Thyroid gland (tissue), 4 donors: ENCODE measurements at regions not wholly inside any gene's neighbourhood (a gene's known extent, or its start where the extent isn't known, plus 50 kb on each side); places are given as distances from the start of the nearest gene placed in this dataset.

Experiments
- DNase-seq, 2 donors: peaks; one replicate each; pipeline ENCODE4 v3.0.0-alpha.2; 2019
- H3K27ac ChIP-seq, 3 donors: fragments of 200-600 bp; sonication (generic); 1 replicate in 2 of 3; 2 replicates in 1 of 3; pipeline ENCODE4 v1.5.1; 2016 to 2019; ENCODE audit warnings: mild to moderate bottlenecking in 1 of 3, moderate library complexity in 1 of 3
- H3K27me3 ChIP-seq: fragments of 200-600 bp; sonication (generic); one replicate; pipeline ENCODE4 v1.5.1; 2019
- H3K36me3 ChIP-seq, 2 donors: fragments of 200-600 bp; sonication (generic); one replicate each; pipeline ENCODE4 v1.5.1; 2016 to 2019
- H3K4me1 ChIP-seq, 2 donors: fragments of 200-600 bp; sonication (generic); one replicate each; pipeline ENCODE4 v1.5.1; 2017 to 2019
- H3K4me3 ChIP-seq, 3 donors: fragments of 200-600 bp; sonication (generic); replicated peaks in 1 of 3; 1 replicate in 2 of 3; 2 replicates in 1 of 3; pipeline ENCODE4 v1.5.1; 2016; ENCODE audit warnings: mild to moderate bottlenecking in 1 of 3
- H3K9me3 ChIP-seq: fragments of 200-600 bp; sonication (generic); one replicate; pipeline ENCODE4 v1.5.1; 2017
- POLR2A ChIP-seq, 2 donors: fragments of 450-650 bp; IDR thresholded peaks; one replicate each; pipeline ENCODE4 v1.6.1; 2017; ENCODE audit warnings: antibody characterized with exemption in 2 of 2, mild to moderate bottlenecking in 2 of 2, moderate library complexity in 1 of 2
- WGBS, 2 donors: methylation state at CpG; one replicate each; pipeline ENCODE4 v1.1.5; 2017; 5-methylcytosine and 5-hydroxymethylcytosine counted together
- intact Hi-C: fragments of 100-400 bp; cut with DNase I; formaldehyde crosslinking; loops from one replicate; pipeline ENCODE4 v1.15.1; 2023
- TF ChIP-seq, protein P1 (sequence below), 6 experiments: fragments of 200-600 bp in 3 of 6; fragments of 450-650 bp in 3 of 6; sonication (generic) in 3 of 6; IDR thresholded peaks; one replicate each; pipeline ENCODE4 v1.5.1; 2016 to 2019; ENCODE audit warnings: antibody characterized with exemption in 6 of 6, mild to moderate bottlenecking in 2 of 6, inconsistent platforms in 1 of 6, moderate library complexity in 1 of 6

DNA sequence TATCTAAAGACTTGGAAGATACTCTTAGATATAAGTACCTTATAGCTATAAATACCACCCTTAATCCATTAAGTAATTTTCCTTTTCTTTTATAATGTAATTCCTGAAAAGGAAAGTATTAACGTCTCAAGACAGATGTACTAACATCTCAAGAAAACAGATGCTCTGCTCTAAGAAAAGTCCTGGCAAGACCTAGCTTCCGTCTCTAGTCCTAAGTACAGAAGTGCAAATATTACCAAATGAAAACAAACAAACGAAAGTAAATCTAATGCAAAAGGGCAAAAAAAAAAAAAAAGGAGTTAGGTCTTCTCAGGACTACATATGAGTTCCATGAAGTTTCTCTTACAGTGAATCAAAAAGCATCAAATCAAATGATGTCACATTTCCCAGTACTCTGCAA, 106.8 kb upstream of the PDE10A start:
- intact Hi-C loops = no loop called here
- no peaks in the 10 kb centered on the region for H3K27me3 ChIP-seq
- H3K9me3 ChIP-seq = no peaks in the 10 kb centered on the region
- WGBS, 2 donors = 61 to 73% methylated on average over 3 of the region's 3 CpGs
- no peak overlapping the region for H3K4me3 ChIP-seq
- no peak for DNase-seq
- no peak overlapping the region for H3K27ac ChIP-seq
- TF ChIP-seq POLR2A (IDR thresholded peaks at IDR 0.05) = no peak
- TF ChIP-seq, protein P1, sequence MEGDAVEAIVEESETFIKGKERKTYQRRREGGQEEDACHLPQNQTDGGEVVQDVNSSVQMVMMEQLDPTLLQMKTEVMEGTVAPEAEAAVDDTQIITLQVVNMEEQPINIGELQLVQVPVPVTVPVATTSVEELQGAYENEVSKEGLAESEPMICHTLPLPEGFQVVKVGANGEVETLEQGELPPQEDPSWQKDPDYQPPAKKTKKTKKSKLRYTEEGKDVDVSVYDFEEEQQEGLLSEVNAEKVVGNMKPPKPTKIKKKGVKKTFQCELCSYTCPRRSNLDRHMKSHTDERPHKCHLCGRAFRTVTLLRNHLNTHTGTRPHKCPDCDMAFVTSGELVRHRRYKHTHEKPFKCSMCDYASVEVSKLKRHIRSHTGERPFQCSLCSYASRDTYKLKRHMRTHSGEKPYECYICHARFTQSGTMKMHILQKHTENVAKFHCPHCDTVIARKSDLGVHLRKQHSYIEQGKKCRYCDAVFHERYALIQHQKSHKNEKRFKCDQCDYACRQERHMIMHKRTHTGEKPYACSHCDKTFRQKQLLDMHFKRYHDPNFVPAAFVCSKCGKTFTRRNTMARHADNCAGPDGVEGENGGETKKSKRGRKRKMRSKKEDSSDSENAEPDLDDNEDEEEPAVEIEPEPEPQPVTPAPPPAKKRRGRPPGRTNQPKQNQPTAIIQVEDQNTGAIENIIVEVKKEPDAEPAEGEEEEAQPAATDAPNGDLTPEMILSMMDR (IDR thresholded peaks at IDR 0.05) = no peak
- no peaks in the 10 kb centered on the region for H3K36me3 ChIP-seq
- peaks cover 0 to 9% of the 10 kb centered on the region in 2 donors for H3K4me1 ChIP-seq

DNA sequence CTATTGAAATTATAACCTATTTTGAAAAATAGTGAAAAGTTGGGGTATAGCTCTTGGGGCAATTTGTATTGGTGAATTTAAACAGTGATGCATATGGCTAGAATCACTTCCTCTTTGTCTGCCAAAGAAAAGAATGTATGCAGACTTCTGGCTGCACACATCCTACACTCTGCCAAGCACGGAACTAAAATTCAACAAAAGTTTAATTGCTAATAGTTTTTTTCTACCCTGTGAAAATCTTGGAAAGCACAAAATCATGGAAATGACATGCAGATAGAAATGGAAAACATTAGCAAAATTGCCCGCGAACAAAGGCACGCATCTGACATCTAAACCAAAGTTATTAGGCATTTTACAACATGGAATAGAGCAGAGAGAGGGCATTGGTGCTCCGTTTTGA, 106.4 kb upstream of the PDE10A start:
- Histone ChIP-seq H3K4me1 (peaks cover 0 to 8% of the 10 kb centered on the region in 2 donors), H3K36me3 (no peaks in the 10 kb centered on the region), H3K9me3 (no peaks in the 10 kb centered on the region), H3K4me3 (no peak overlapping the region), H3K27ac (no peak overlapping the region), H3K27me3 (no peaks in the 10 kb centered on the region)
- DNase-seq = no peak
- intact Hi-C loops = no loop called here
- TF ChIP-seq, protein P1 (IDR thresholded peaks at IDR 0.05) = no peak
- no peak for TF ChIP-seq POLR2A (IDR thresholded peaks at IDR 0.05)
- WGBS, 2 donors = 68 to 72% methylated on average over 5 of the region's 5 CpGs

DNA sequence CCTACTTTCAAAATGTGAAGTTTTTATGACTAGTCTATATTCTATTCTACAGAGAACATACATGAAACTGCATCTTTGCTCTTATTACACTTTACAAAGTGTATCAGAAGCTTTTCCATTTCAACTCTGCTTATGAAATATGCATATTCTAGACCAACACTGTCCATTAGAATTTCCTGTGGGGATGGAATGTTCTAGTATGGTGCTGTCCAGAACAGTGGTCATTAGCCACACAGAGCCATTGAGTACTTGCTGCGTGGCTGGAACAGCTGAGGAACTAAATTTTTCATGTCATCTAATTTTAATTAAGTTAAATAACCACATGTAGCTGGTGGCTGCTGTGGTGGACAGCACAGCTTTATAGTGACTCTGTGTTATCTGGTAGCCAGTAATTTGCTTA, 105.9 kb upstream of the PDE10A start:
- Histone ChIP-seq H3K27ac (no peak overlapping the region), H3K4me1 (peaks cover 0 to 8% of the 10 kb centered on the region in 2 donors)
- 55 to 65% methylated on average over 1 of the region's 1 CpG for WGBS, 2 donors

DNA sequence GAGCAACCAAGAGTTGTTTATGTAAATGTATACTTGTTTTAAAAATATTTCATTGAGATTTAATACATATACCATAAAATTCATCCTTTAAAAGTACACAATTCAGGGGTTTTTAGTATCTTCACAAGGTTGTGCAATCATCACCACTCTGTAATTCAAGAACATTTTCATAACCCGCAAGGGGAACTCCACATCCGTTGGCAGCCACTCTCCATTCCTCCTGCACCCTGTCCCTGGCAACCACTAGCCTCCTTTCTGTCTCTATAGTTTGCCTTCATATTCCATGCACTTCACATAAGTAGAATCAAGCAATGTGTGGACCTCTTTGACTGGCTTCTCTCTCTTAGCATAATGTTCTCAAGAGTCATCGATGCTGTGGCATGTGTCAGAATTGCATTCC, 104.2 kb upstream of the PDE10A start:
- Histone ChIP-seq H3K36me3 (no peaks in the 10 kb centered on the region), H3K4me3 (no peak overlapping the region), H3K4me1 (peaks cover 0 to 8% of the 10 kb centered on the region in 2 donors), H3K9me3 (no peaks in the 10 kb centered on the region), H3K27me3 (no peaks in the 10 kb centered on the region), H3K27ac (no peak overlapping the region)
- intact Hi-C loops = no loop called here
- no peak for DNase-seq
- WGBS, 2 donors = 94 to 97% methylated on average over 3 of the region's 3 CpGs
- TF ChIP-seq, protein P1 (IDR thresholded peaks at IDR 0.05) = no peak
- no peak for TF ChIP-seq POLR2A (IDR thresholded peaks at IDR 0.05)

More for the DNA sequence above, 105.9 kb upstream of the PDE10A start:
- no peak for DNase-seq
- intact Hi-C loops = no loop called here
- H3K4me3 ChIP-seq = no peak overlapping the region
- no peaks in the 10 kb centered on the region for H3K27me3 ChIP-seq
- no peak for TF ChIP-seq POLR2A (IDR thresholded peaks at IDR 0.05)
- TF ChIP-seq, protein P1 (IDR thresholded peaks at IDR 0.05) = no peak
- no peaks in the 10 kb centered on the region for H3K9me3 ChIP-seq
- H3K36me3 ChIP-seq = no peaks in the 10 kb centered on the region

DNA sequence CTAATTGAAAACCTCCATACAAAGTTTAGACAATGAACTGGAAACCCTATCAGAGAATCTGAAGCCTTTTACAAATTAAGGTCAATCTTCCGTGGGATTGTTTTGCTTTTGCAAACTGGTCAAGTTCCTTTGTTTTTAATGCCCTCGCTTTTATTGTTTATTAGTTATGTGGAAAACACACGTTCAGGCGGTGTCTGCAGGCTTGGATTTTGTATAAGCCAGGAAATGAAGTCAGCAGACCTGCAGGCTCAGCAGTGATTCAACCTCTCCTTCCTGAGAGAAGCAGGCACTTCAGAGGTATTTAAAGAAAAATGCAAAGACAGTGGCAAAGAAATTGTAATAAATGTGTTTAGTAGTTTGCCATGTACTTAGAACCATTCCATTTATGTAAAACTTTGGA, 103.4 kb upstream of the PDE10A start:
- no peaks in the 10 kb centered on the region for H3K27me3 ChIP-seq

More for the DNA sequence above, 103.4 kb upstream of the PDE10A start:
- TF ChIP-seq, protein P1 (IDR thresholded peaks at IDR 0.05) = no peak
- no peak for TF ChIP-seq POLR2A (IDR thresholded peaks at IDR 0.05)
- no peaks in the 10 kb centered on the region for H3K9me3 ChIP-seq
- no peaks in the 10 kb centered on the region for H3K36me3 ChIP-seq
- no peak overlapping the region for H3K4me3 ChIP-seq
- peaks cover 0 to 8% of the 10 kb centered on the region in 2 donors for H3K4me1 ChIP-seq
- no peak for DNase-seq
- H3K27ac ChIP-seq = peak overlapping the region in 1 of 3 donors; percentile 3
- intact Hi-C loops = no loop called here
- WGBS, 2 donors = 35 to 40% methylated on average over 4 of the region's 4 CpGs
